ENCODE measurements at regions not wholly inside any gene's neighbourhood (a gene's known extent, or its start where the extent isn't known, plus 50 kb on each side); places are given as distances from the start of the nearest gene placed in this dataset.

DNA sequence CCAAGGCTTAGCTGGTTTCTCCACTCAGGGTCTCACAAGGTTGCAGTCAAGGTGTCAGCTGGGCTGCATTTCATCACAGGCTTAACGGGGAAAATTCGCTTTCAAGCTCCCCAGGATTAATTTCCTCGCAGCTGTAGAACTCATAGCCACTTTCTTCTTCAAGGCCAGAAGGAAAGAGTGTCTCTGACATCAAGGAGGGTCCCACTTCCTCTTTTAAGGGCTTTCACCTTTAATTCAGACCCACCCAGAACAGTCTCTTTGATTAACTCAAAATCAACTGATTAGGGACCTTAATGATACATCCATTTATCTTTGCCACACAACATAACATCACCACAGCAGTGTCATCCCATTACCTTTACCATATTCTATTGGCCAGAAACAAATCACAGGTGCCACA lies 183.3 kb upstream of the ARID1B start:
- CTCF ChIA-PET (ENCODE audit: unreplicated experiment) = no interaction called here
- POLR2A ChIA-PET = no interaction called here
- no peaks in the 10 kb centered on the region for H3K9me2 ChIP-seq (ENCODE audit: insufficient read depth, low read length)
- H3K4me3 ChIP-seq (ENCODE audit: low read depth, low read length, poor library complexity, severe bottlenecking) = no peak overlapping the region
- H4K20me1 ChIP-seq (ENCODE audit: insufficient read depth, low read length) = no peaks in the 10 kb centered on the region
- H3K4me2 ChIP-seq (ENCODE audit: low read length) = no peak overlapping the region
- peaks cover 6% of the 10 kb centered on the region for H3K4me1 ChIP-seq (ENCODE audit: insufficient read depth, low read length, poor library complexity, severe bottlenecking)
- TF ChIP-seq, protein P1, sequence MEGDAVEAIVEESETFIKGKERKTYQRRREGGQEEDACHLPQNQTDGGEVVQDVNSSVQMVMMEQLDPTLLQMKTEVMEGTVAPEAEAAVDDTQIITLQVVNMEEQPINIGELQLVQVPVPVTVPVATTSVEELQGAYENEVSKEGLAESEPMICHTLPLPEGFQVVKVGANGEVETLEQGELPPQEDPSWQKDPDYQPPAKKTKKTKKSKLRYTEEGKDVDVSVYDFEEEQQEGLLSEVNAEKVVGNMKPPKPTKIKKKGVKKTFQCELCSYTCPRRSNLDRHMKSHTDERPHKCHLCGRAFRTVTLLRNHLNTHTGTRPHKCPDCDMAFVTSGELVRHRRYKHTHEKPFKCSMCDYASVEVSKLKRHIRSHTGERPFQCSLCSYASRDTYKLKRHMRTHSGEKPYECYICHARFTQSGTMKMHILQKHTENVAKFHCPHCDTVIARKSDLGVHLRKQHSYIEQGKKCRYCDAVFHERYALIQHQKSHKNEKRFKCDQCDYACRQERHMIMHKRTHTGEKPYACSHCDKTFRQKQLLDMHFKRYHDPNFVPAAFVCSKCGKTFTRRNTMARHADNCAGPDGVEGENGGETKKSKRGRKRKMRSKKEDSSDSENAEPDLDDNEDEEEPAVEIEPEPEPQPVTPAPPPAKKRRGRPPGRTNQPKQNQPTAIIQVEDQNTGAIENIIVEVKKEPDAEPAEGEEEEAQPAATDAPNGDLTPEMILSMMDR (conservative IDR thresholded peaks at IDR 0.05; ENCODE audit: low read length) = no peak
- no peak for TF ChIP-seq EZH2phosphoT487 (IDR thresholded peaks at IDR 0.05; ENCODE audit: borderline replicate concordance, low read depth, low read length)
- BruUV-seq (replicated peaks) = no TSS peak
- H3K79me2 ChIP-seq (ENCODE audit: insufficient read depth, low read depth, low read length) = no peaks in the 10 kb centered on the region
- intact Hi-C loops (cut with micrococcal nuclease; ENCODE audit: unreplicated experiment) = no loop called here
- H2AFZ ChIP-seq (ENCODE audit: low read length) = no peak overlapping the region
- no peaks in the 10 kb centered on the region for H3K9me3 ChIP-seq (ENCODE audit: low read length)
- no peaks in the 10 kb centered on the region for H3K36me3 ChIP-seq (ENCODE audit: insufficient read depth, low read length)
- peak; percentile 31 for DNase-seq (ENCODE audit: low spot score)
- no peak overlapping the region for H3K27ac ChIP-seq (ENCODE audit: low read depth, low read length, poor library complexity, severe bottlenecking)

DNA sequence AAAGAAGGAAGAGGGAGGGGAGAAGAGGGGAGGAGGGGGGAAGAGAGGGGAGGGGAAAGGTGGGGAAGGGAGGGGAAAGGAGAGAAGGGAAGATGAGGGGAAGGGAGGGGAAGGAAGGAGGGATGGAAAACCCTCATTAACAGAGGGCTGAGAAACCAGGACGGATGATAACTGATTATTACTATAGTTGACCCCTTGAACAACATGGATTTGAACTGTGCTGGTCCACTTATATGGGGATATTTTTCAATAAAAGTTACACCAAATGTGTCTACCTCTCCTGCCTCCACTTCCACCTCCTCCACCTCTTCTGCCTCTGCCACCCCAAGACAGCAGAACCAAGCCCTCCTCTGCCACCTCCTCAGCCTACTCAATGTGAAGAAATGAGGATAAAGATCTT lies 184.1 kb upstream of the ARID1B start:
- CTCF ChIA-PET (ENCODE audit: unreplicated experiment) = no interaction called here
- H3K9me3 ChIP-seq (ENCODE audit: low read length) = no peaks in the 10 kb centered on the region
- no peak overlapping the region for H2AFZ ChIP-seq (ENCODE audit: low read length)
- DNase-seq (ENCODE audit: low spot score) = no peak
- no peak overlapping the region for H3K4me2 ChIP-seq (ENCODE audit: low read length)
- H3K4me3 ChIP-seq (ENCODE audit: low read depth, low read length, poor library complexity, severe bottlenecking) = no peak overlapping the region
- no peaks in the 10 kb centered on the region for H3K36me3 ChIP-seq (ENCODE audit: insufficient read depth, low read length)
- POLR2A ChIA-PET = no interaction called here
- H3K79me2 ChIP-seq (ENCODE audit: insufficient read depth, low read depth, low read length) = no peaks in the 10 kb centered on the region
- H3K27ac ChIP-seq (ENCODE audit: low read depth, low read length, poor library complexity, severe bottlenecking) = no peak overlapping the region
- intact Hi-C loops (cut with micrococcal nuclease; ENCODE audit: unreplicated experiment) = no loop called here
- no peak for TF ChIP-seq EZH2phosphoT487 (IDR thresholded peaks at IDR 0.05; ENCODE audit: borderline replicate concordance, low read depth, low read length)
- TF ChIP-seq, protein P1 (conservative IDR thresholded peaks at IDR 0.05; ENCODE audit: low read length) = no peak
- BruUV-seq (replicated peaks) = no TSS peak
- H3K4me1 ChIP-seq (ENCODE audit: insufficient read depth, low read length, poor library complexity, severe bottlenecking) = peaks cover 6% of the 10 kb centered on the region
- no peaks in the 10 kb centered on the region for H4K20me1 ChIP-seq (ENCODE audit: insufficient read depth, low read length)
- no peaks in the 10 kb centered on the region for H3K9me2 ChIP-seq (ENCODE audit: insufficient read depth, low read length)

DNA sequence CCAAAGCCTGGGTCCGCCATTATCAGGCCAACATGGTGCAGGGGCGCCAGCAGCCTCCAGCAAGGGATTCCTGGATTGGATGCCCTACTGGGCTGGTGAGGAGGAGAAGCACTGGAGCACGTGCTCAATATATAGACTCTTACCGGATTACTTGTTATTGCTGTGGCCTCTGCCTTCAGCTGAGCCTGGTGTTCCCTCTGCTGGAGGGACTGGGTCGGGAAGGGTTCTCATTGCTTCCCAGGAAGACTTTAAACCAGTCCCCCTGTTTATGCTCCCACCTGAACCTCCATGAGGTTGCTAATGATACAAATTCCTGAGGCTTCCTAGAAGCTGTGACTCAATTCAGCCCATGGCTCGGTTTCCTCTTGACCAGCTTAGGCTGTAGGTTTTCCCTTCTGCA lies 186.7 kb upstream of the ARID1B start:
- Histone ChIP-seq H4K20me1 (ENCODE audit: insufficient read depth, low read length) (no peaks in the 10 kb centered on the region), H3K27ac (ENCODE audit: low read depth, low read length, poor library complexity, severe bottlenecking) (no peak overlapping the region), H3K4me3 (ENCODE audit: low read depth, low read length, poor library complexity, severe bottlenecking) (no peak overlapping the region), H3K79me2 (ENCODE audit: insufficient read depth, low read depth, low read length) (no peaks in the 10 kb centered on the region), H3K36me3 (ENCODE audit: insufficient read depth, low read length) (peaks cover 7% of the 10 kb centered on the region; the same call in 1 of the 2 replicates), H3K9me3 (ENCODE audit: low read length) (peaks cover 11% of the 10 kb centered on the region), H3K4me2 (ENCODE audit: low read length) (no peak overlapping the region), H3K9me2 (ENCODE audit: insufficient read depth, low read length) (no peaks in the 10 kb centered on the region), H3K4me1 (ENCODE audit: insufficient read depth, low read length, poor library complexity, severe bottlenecking) (peaks cover 6% of the 10 kb centered on the region), H2AFZ (ENCODE audit: low read length) (no peak overlapping the region)
- no peak for TF ChIP-seq EZH2phosphoT487 (IDR thresholded peaks at IDR 0.05; ENCODE audit: borderline replicate concordance, low read depth, low read length)
- TF ChIP-seq, protein P1 (conservative IDR thresholded peaks at IDR 0.05; ENCODE audit: low read length) = no peak
- POLR2A ChIA-PET = interaction anchor here (1.8 kb wide), 1 partner anchor 8 kb away, joined by 5 read pairs; no protein-coding TSS in a partner anchor
- intact Hi-C loops (cut with micrococcal nuclease; ENCODE audit: unreplicated experiment) = no loop called here
- no peak for DNase-seq (ENCODE audit: low spot score)
- CTCF ChIA-PET (ENCODE audit: unreplicated experiment) = no interaction called here
- BruUV-seq (replicated peaks) = no TSS peak

Measured in OCI-LY7 (cell line).